Right lobe of liver (tissue), 4 donors: ENCODE measurements at regions not wholly inside any gene's neighbourhood (a gene's known extent, or its start where the extent isn't known, plus 50 kb on each side); places are given as distances from the start of the nearest gene placed in this dataset.

Experiments used
- CTCF ChIP-seq, 4 donors: fragments of 200-600 bp in 3 of 4; fragments of 450-650 bp in 1 of 4; IDR thresholded peaks; one replicate each; pipeline versions ENCODE4 v1.5.1 to v1.8.0; 2016 to 2022; ENCODE audit warnings: antibody characterized with exemption in 4 of 4, mild to moderate bottlenecking in 2 of 4
- POLR2A ChIP-seq: fragments of 450-650 bp; IDR thresholded peaks from one replicate; pipeline ENCODE4 v1.6.1; 2017; ENCODE audit warnings: antibody characterized with exemption, mild to moderate bottlenecking
- donor health status: DM: no; HTN: no; CAD: no.
- donor health status: DM: no; HTN: no; CAD: no.
- donor health status: DM: no; HTN: yes; CAD: no.

- no peak for TF ChIP-seq CTCF (IDR thresholded peaks at IDR 0.05)
- TF ChIP-seq POLR2A = no peak
Observed at GRCh38 chr6:74510878-74511277, 695.0 kb downstream of the COL12A1 start.
